Coronary artery (tissue), 2 donors: ENCODE measurements at regions not wholly inside any gene's neighbourhood (a gene's known extent, or its start where the extent isn't known, plus 50 kb on each side); places are given as distances from the start of the nearest gene placed in this dataset.

Experiments used
- DNase-seq: peaks from one replicate; pipeline ENCODE4 v3.0.0-alpha.2; 2017; ENCODE audit warnings: low spot score
- H3K27ac ChIP-seq, 2 donors: fragments of 200-600 bp; sonication (generic); one replicate each; pipeline ENCODE4 v1.5.1; 2016 to 2019
- H3K4me3 ChIP-seq: fragments of 200-600 bp; sonication (generic); 2 replicates; pipeline ENCODE4 v1.5.1; 2016; ENCODE audit warnings: mild to moderate bottlenecking, moderate library complexity
- CTCF ChIP-seq: fragments of 200-600 bp; sonication (generic); IDR thresholded peaks from one replicate; pipeline ENCODE4 v1.5.1; 2019; ENCODE audit warnings: antibody characterized with exemption

- no peak for DNase-seq
- TF ChIP-seq CTCF: no peak
- Histone ChIP-seq H3K27ac (no peak overlapping the region), H3K4me3 (no peak overlapping the region)
Observed at GRCh38 chr5:86964889-86965288, 302.8 kb upstream of the RASA1 start.

GRCh38 chr5:86968301-86968753 lies 299.4 kb upstream of the RASA1 start:
- DNase-seq: no peak
- Histone ChIP-seq H3K4me3 (peak overlapping the region; percentile 1), H3K27ac (no peak overlapping the region)
- TF ChIP-seq CTCF: no peak

- Histone ChIP-seq H3K27ac (no peak overlapping the region), H3K4me3 (no peak overlapping the region)
- no peak for DNase-seq
- TF ChIP-seq CTCF: no peak
Observed at GRCh38 chr5:86970361-86970760, 297.3 kb upstream of the RASA1 start.

GRCh38 chr5:86971034-86971571 lies 296.6 kb upstream of the RASA1 start:
- H3K27ac ChIP-seq: no peak overlapping the region
- DNase-seq: no peak
- no peak overlapping the region for H3K4me3 ChIP-seq
- TF ChIP-seq CTCF: no peak

- DNase-seq: no peak
- H3K27ac ChIP-seq: peak overlapping the region in 1 of 2 donors; percentile 15
- no peak overlapping the region for H3K4me3 ChIP-seq
- TF ChIP-seq CTCF: no peak
Observed at GRCh38 chr5:86974955-86975354, 292.7 kb upstream of the RASA1 start.

- Histone ChIP-seq H3K27ac (no peak overlapping the region), H3K4me3 (no peak overlapping the region)
- no peak for DNase-seq
- TF ChIP-seq CTCF: no peak
Observed at GRCh38 chr5:86977190-86977589, 290.5 kb upstream of the RASA1 start.

- no peak for TF ChIP-seq CTCF
- H3K27ac ChIP-seq: no peak overlapping the region
- no peak for DNase-seq
Observed at GRCh38 chr5:86977808-86978207, 289.9 kb upstream of the RASA1 start.

More at GRCh38 chr5:86977808-86978207, 289.9 kb upstream of the RASA1 start:
- H3K4me3 ChIP-seq: no peak overlapping the region
